IMR-90 (cell line): ENCODE measurements at regions not wholly inside any gene's neighbourhood (a gene's known extent, or its start where the extent isn't known, plus 50 kb on each side); places are given as distances from the start of the nearest gene placed in this dataset.

Source experiments
- ATAC-seq: fragments of 200-7000 bp; cut with Tn5 transposase; 2 replicates; pipeline ENCODE4 v1.9.1; 2020; ENCODE audit warnings: low read depth, mild to moderate bottlenecking, moderate library complexity
- BruUV-seq: library from RNA; stranded (reverse); fragments of 400-500 nt; replicated peaks from 2 replicates; lab custom pipeline; 2021; lab: Mats Ljungman, UMichigan
- CTCF ChIA-PET: fragments of 300-600 bp; formaldehyde crosslinking; extraction: SDS; loops from one replicate; lab custom pipeline; 2021; ENCODE audit warnings: antibody characterized with exemption; lab: Yijun Ruan, JAX
- POLR2A ChIA-PET: fragments of 300-600 bp; sonication (Branson Sonifier 250); formaldehyde crosslinking; loops from one replicate; lab custom pipeline; 2022; ENCODE audit warnings: antibody characterized with exemption; ENCODE audit not compliant: unreplicated experiment; lab: Charles Lee
- DNase-seq: peaks from one replicate; pipeline ENCODE4 v3.0.0; 2013
- H2AFZ ChIP-seq: replicated peaks from 2 replicates; pipeline ENCODE3; 2013; ENCODE audit warnings: low read length, mild to moderate bottlenecking; ENCODE audit not compliant: poor library complexity
- H2AK5ac ChIP-seq: 2 replicates; pipeline ENCODE4 v1.6.1; 2013; ENCODE audit warnings: low read depth, low read length, inconsistent platforms
- H2AK9ac ChIP-seq: replicated peaks from 2 replicates; pipeline ENCODE3; 2013; ENCODE audit warnings: mild to moderate bottlenecking, low read depth, low read length, moderate library complexity; ENCODE audit not compliant: poor library complexity
- H2BK120ac ChIP-seq: 2 replicates; pipeline ENCODE4 v1.6.1; 2013; ENCODE audit warnings: low read depth, low read length, inconsistent platforms
- H2BK15ac ChIP-seq: 3 replicates; pipeline ENCODE4 v1.6.1; 2013; ENCODE audit warnings: low read depth, low read length, inconsistent platforms
- H2BK20ac ChIP-seq: 2 replicates; pipeline ENCODE4 v1.6.1; 2013; ENCODE audit warnings: low read depth, mild to moderate bottlenecking, inconsistent platforms, low read length, moderate library complexity
- H2BK5ac ChIP-seq: 2 replicates; pipeline ENCODE4 v1.6.1; 2013; ENCODE audit warnings: mild to moderate bottlenecking, low read depth, low read length, inconsistent platforms; ENCODE audit not compliant: poor library complexity, severe bottlenecking
- H3K14ac ChIP-seq: replicated peaks from 2 replicates; pipeline ENCODE4 v1.6.1; 2013; ENCODE audit warnings: low read depth, low read length, inconsistent platforms
- H3K18ac ChIP-seq: 2 replicates; pipeline ENCODE4 v1.6.1; 2013; ENCODE audit warnings: low read depth, low read length, control low read depth
- H3K23ac ChIP-seq: 2 replicates; pipeline ENCODE4 v1.6.1; 2013; ENCODE audit warnings: low read depth, low read length, inconsistent platforms
- H3K27ac ChIP-seq: 2 replicates; pipeline ENCODE4 v1.5.1; 2013; ENCODE audit warnings: mild to moderate bottlenecking, control low read depth, low read length; ENCODE audit not compliant: insufficient read depth
- H3K27me3 ChIP-seq: 2 replicates; pipeline ENCODE4 v1.6.1; 2013; ENCODE audit warnings: low read length; ENCODE audit not compliant: control insufficient read depth, insufficient read depth
- H3K36me3 ChIP-seq: 2 replicates; pipeline ENCODE4 v1.6.1; 2013; ENCODE audit warnings: low read length, mixed read lengths; ENCODE audit not compliant: control insufficient read depth, insufficient read depth
- H3K4ac ChIP-seq: 2 replicates; pipeline ENCODE4 v1.6.1; 2013; ENCODE audit warnings: low read depth, low read length, inconsistent platforms
- H3K4me1 ChIP-seq: 2 replicates; pipeline ENCODE4 v1.6.1; 2013; ENCODE audit warnings: low read length, mixed read lengths; ENCODE audit not compliant: control insufficient read depth, insufficient read depth
- H3K4me2 ChIP-seq: 2 replicates; pipeline ENCODE4 v1.6.1; 2013; ENCODE audit warnings: low read depth, mild to moderate bottlenecking, control low read depth, low read length, moderate library complexity
- H3K4me3 ChIP-seq: 2 replicates; pipeline ENCODE4 v1.5.1; 2013; ENCODE audit warnings: low read depth, mild to moderate bottlenecking, control low read depth, low read length, moderate library complexity; ENCODE audit not compliant: insufficient read depth
- H3K56ac ChIP-seq: 2 replicates; pipeline ENCODE4 v1.6.1; 2013; ENCODE audit warnings: low read length, inconsistent platforms; ENCODE audit not compliant: insufficient read depth; ENCODE audit errors: extremely low read depth
- H3K79me1 ChIP-seq, 2 experiments: 2 replicates each; pipeline ENCODE4 v1.6.1; 2013; ENCODE audit warnings: low read length in 2 of 2, inconsistent platforms in 1 of 2, low read depth in 1 of 2
- H3K9ac ChIP-seq: 2 replicates; pipeline ENCODE4 v1.6.1; 2013; ENCODE audit warnings: low read depth, low read length, control low read depth
- H3K9me1 ChIP-seq: 2 replicates; pipeline ENCODE4 v1.6.1; 2013; ENCODE audit warnings: low read length, inconsistent platforms; ENCODE audit not compliant: insufficient read depth
- H3K9me3 ChIP-seq: 2 replicates; pipeline ENCODE4 v1.6.1; 2013; ENCODE audit warnings: low read length; ENCODE audit not compliant: control insufficient read depth, insufficient read depth
- H4K20me1 ChIP-seq: 2 replicates; pipeline ENCODE4 v1.6.1; 2013; ENCODE audit warnings: low read length, inconsistent platforms; ENCODE audit not compliant: insufficient read depth
- H4K5ac ChIP-seq: 2 replicates; pipeline ENCODE4 v1.6.1; 2013; ENCODE audit warnings: mild to moderate bottlenecking, low read depth, low read length, control low read depth
- H4K8ac ChIP-seq, 2 experiments: 2 replicates each; pipeline ENCODE4 v1.6.1; 2013; ENCODE audit warnings: low read depth in 2 of 2, low read length in 2 of 2, control low read depth in 1 of 2, inconsistent platforms in 1 of 2
- H4K91ac ChIP-seq: 2 replicates; pipeline ENCODE4 v1.6.1; 2013; ENCODE audit warnings: low read depth, low read length, inconsistent platforms; ENCODE audit not compliant: insufficient read depth
- CEBPB ChIP-seq: IDR thresholded peaks from 2 replicates; pipeline ENCODE4 v1.6.1; 2012; ENCODE audit warnings: low read depth, low read length, improper control_type of control experiment
- FOS ChIP-seq: fragments of 150-350 bp; IDR thresholded peaks from 2 replicates; pipeline ENCODE4 v1.6.1; 2016; ENCODE audit warnings: low read depth, low read length
- RAD21 ChIP-seq: IDR thresholded peaks from 2 replicates; pipeline ENCODE4 v1.6.1; 2012; ENCODE audit warnings: low read length, improper control_type of control experiment
- WGBS, 2 experiments: methylation state at CpG; one replicate each; pipeline versions ENCODE4 v1.1.5 to v1.1.7; 2013; ENCODE audit warnings: missing lambda C conversion rate in 2 of 2; ENCODE audit not compliant: insufficient read length in 1 of 2; ENCODE audit errors: extremely low coverage in 2 of 2; 5-methylcytosine and 5-hydroxymethylcytosine counted together
- dilution Hi-C: fragments of 300-500 bp; cut with HindIII; formaldehyde crosslinking; loops from one replicate; pipeline ENCODE4 v1.14.3; 2018; ENCODE audit warnings: low sequenced_read_pairs; ENCODE audit not compliant: unreplicated experiment
- in situ Hi-C: fragments of 300-500 bp; cut with MboI; formaldehyde crosslinking; loops from 3 replicates; pipeline ENCODE4 v1.14.3; 2019; ENCODE audit warnings: low sequenced_read_pairs, inconsistent platforms, mixed read lengths
- intact Hi-C: fragments of 100-400 bp; cut with micrococcal nuclease; formaldehyde crosslinking; loops from 2 replicates; pipeline ENCODE4 v1.10.0; 2022
- TF ChIP-seq, protein P1 (sequence below): fragments of 150-350 bp; IDR thresholded peaks from 2 replicates; pipeline ENCODE4 v1.6.1; 2016; ENCODE audit warnings: low read depth, mild to moderate bottlenecking, low read length, moderate library complexity, borderline replicate concordance
- TF ChIP-seq, protein P2 (sequence below): conservative IDR thresholded peaks from 2 replicates; pipeline ENCODE4 v1.5.1; 2012; ENCODE audit warnings: mild to moderate bottlenecking, low read depth, low read length, improper control_type of control experiment
- TF ChIP-seq, protein P3 (sequence below): fragments of 150-350 bp; IDR thresholded peaks from 2 replicates; pipeline ENCODE4 v1.6.1; 2017; ENCODE audit warnings: mild to moderate bottlenecking, antibody characterized with exemption, low read length, low read depth

DNA sequence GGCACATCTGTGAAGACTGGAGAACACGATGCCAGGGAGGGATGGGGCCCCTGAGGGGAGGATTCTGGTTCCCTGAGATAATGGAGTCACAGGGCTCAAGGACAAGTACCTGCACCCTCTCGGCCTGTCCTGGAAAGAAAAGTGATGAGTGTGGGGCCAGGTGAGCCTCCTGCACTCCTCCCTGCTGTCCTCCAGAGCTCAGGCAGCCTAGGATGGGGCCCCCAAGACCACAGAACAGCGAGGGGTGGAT, 101.3 kb upstream of the TNRC6C start:
- CTCF ChIA-PET, result no interaction called here
- no peak overlapping the region for H3K4ac ChIP-seq
- no peak overlapping the region for H3K4me3 ChIP-seq
- in situ Hi-C loops (no loop called here), intact Hi-C loops (no loop called here), dilution Hi-C loops (no loop called here)
- H2BK120ac ChIP-seq, result no peak overlapping the region
- DNase-seq (no peak), ATAC-seq (no peak)
- no peaks in the 10 kb centered on the region for H4K20me1 ChIP-seq
- H2AFZ ChIP-seq, result no peak overlapping the region
- BruUV-seq, result no TSS peak
- no peak overlapping the region for H3K4me2 ChIP-seq
- H3K23ac ChIP-seq, result no peak overlapping the region
- H4K8ac ChIP-seq, result no peak overlapping the region
- H3K36me3 ChIP-seq, result no peaks in the 10 kb centered on the region
- no peak overlapping the region for H2BK5ac ChIP-seq
- H3K9me3 ChIP-seq, result no peaks in the 10 kb centered on the region
- no peak overlapping the region for H2BK20ac ChIP-seq
- POLR2A ChIA-PET, result no interaction called here
- no peak for TF ChIP-seq RAD21
- TF ChIP-seq CEBPB, result no peak
- TF ChIP-seq, protein P1, sequence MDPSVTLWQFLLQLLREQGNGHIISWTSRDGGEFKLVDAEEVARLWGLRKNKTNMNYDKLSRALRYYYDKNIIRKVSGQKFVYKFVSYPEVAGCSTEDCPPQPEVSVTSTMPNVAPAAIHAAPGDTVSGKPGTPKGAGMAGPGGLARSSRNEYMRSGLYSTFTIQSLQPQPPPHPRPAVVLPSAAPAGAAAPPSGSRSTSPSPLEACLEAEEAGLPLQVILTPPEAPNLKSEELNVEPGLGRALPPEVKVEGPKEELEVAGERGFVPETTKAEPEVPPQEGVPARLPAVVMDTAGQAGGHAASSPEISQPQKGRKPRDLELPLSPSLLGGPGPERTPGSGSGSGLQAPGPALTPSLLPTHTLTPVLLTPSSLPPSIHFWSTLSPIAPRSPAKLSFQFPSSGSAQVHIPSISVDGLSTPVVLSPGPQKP, result no peak
- TF ChIP-seq, protein P2, sequence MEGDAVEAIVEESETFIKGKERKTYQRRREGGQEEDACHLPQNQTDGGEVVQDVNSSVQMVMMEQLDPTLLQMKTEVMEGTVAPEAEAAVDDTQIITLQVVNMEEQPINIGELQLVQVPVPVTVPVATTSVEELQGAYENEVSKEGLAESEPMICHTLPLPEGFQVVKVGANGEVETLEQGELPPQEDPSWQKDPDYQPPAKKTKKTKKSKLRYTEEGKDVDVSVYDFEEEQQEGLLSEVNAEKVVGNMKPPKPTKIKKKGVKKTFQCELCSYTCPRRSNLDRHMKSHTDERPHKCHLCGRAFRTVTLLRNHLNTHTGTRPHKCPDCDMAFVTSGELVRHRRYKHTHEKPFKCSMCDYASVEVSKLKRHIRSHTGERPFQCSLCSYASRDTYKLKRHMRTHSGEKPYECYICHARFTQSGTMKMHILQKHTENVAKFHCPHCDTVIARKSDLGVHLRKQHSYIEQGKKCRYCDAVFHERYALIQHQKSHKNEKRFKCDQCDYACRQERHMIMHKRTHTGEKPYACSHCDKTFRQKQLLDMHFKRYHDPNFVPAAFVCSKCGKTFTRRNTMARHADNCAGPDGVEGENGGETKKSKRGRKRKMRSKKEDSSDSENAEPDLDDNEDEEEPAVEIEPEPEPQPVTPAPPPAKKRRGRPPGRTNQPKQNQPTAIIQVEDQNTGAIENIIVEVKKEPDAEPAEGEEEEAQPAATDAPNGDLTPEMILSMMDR, result no peak
- TF ChIP-seq FOS, result no peak
- TF ChIP-seq, protein P3, sequence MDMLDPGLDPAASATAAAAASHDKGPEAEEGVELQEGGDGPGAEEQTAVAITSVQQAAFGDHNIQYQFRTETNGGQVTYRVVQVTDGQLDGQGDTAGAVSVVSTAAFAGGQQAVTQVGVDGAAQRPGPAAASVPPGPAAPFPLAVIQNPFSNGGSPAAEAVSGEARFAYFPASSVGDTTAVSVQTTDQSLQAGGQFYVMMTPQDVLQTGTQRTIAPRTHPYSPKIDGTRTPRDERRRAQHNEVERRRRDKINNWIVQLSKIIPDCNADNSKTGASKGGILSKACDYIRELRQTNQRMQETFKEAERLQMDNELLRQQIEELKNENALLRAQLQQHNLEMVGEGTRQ, result no peak
- no CpG with 5 or more reads among the region's 3 CpGs for WGBS, 2 experiments
- no peak overlapping the region for H3K18ac ChIP-seq
- H3K27me3 ChIP-seq, result peaks cover 17% of the 10 kb centered on the region
- H3K56ac ChIP-seq, result no peak overlapping the region
- H2AK9ac ChIP-seq, result no peak overlapping the region
- H3K9me1 ChIP-seq, result no peaks in the 10 kb centered on the region
- H2AK5ac ChIP-seq, result no peak overlapping the region
- H2BK15ac ChIP-seq, result no peak overlapping the region
- H3K27ac ChIP-seq, result no peak overlapping the region
- H3K14ac ChIP-seq, result no peak overlapping the region
- H3K79me1 ChIP-seq, result no peaks in the 10 kb centered on the region
- no peak overlapping the region for H3K9ac ChIP-seq
- no peaks in the 10 kb centered on the region for H3K4me1 ChIP-seq
- H4K5ac ChIP-seq, result no peak overlapping the region
- H4K91ac ChIP-seq, result no peak overlapping the region
